ENCODE measurements at regions not wholly inside any gene's neighbourhood (a gene's known extent, or its start where the extent isn't known, plus 50 kb on each side); places are given as distances from the start of the nearest gene placed in this dataset.

DNA sequence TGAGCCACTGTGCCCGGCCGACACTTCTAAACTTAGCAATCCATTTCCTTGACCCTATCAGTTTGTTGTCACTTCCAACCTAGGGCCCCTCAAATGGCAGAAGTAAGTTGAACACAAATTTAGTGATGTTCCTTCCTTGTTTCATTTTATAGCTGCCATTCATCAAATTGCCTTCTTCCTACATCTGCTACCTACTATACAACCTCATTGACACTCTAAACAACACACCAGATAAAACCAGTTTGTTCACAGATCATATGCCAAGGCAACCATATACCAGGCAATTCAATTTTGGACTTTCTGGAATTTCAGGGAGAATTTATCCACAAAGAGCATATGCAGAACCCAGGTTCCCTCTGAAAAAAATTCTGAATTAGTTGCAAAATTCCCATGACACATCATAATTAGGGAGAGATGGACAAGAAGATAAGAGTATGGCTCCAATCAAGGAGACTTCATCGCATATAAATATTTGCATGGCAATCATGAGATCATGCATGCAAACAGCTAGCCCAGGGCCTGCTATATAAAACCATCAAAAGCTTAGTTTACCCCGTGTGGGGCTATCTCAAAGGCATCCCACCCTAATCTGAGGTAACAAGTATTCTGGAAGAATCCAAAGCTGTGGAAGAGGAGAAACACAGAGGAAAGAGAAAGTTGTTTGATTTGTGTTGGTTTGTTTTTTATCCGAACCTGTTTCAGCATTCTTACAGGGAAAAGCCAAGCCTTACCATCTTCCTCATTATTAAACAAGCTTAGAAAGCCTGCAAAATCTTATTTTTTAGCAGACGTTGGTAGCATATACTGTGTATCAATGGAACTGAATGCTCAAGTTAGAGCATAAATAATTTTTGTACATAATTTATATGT lies 132.8 kb upstream of the TNFAIP3 start:
- no peak overlapping the region for H2BK120ac ChIP-seq (replicated peaks; ENCODE audit: low read depth, low read length)
- H3K23ac ChIP-seq (ENCODE audit: insufficient read length), result no peak overlapping the region
- ChIA-PET CTCF (ENCODE audit: partially characterized antibody) (interaction anchor here (0.6 to 1.4 kb wide), 5 partner anchors 14 to 53 kb away, joined by 3 to 4 read pairs (median 3); no protein-coding TSS in a partner anchor), POLR2A (ENCODE audit: partially characterized antibody) (no interaction called here)
- no peaks in the 10 kb centered on the region for H3K9me3 ChIP-seq (ENCODE audit: insufficient read depth in 2 of 2, low read depth in 1 of 2, low read length in 1 of 2)
- H4K5ac ChIP-seq (ENCODE audit: insufficient read length, low read depth, low read length), result no peak overlapping the region
- DNase-seq (ENCODE audit: low read depth in 1 of 2, low spot score in 2 of 2), result no peak
- H3K27ac ChIP-seq (ENCODE audit: low read depth, low read length), result no peak overlapping the region
- H4K20me1 ChIP-seq (replicated peaks in 1 of 2; ENCODE audit: control insufficient read depth in 1 of 2, insufficient read depth in 2 of 2, low read length in 2 of 2), result no peaks in the 10 kb centered on the region
- H3K14ac ChIP-seq (ENCODE audit: insufficient read length), result no peak overlapping the region
- H2AFZ ChIP-seq (ENCODE audit: low read length), result no peak overlapping the region
- H3K18ac ChIP-seq (ENCODE audit: extremely low read depth, low read length), result no peak overlapping the region
- H4K8ac ChIP-seq (ENCODE audit: extremely low read depth, insufficient read depth, low read length), result no peak overlapping the region
- H2BK5ac ChIP-seq (ENCODE audit: low read depth, low read length), result no peak overlapping the region
- H3K79me1 ChIP-seq (ENCODE audit: low read depth, low read length), result no peaks in the 10 kb centered on the region
- H3K4me3 ChIP-seq (ENCODE audit: extremely low read depth in 1 of 4, insufficient read depth in 2 of 4, low read depth in 3 of 4, low read length in 4 of 4), result no peak overlapping the region
- no peaks in the 10 kb centered on the region for H3K79me2 ChIP-seq (ENCODE audit: control insufficient read depth in 1 of 2, insufficient read depth in 2 of 2, low read length in 2 of 2)
- H2BK15ac ChIP-seq (ENCODE audit: low read length), result no peak overlapping the region
- H2BK20ac ChIP-seq (ENCODE audit: low read length), result no peak overlapping the region
- H4K91ac ChIP-seq (replicated peaks; ENCODE audit: insufficient read length, low read length), result no peak overlapping the region
- no peak overlapping the region for H3K56ac ChIP-seq (replicated peaks; ENCODE audit: insufficient read length, low read depth, low read length)
- H3K36me3 ChIP-seq (ENCODE audit: control insufficient read depth in 2 of 4, insufficient read depth in 4 of 4, low read length in 3 of 4), result no peaks in the 10 kb centered on the region
- no peak overlapping the region for H3K9ac ChIP-seq (replicated peaks in 1 of 4; ENCODE audit: extremely low read depth in 1 of 4, low read depth in 3 of 4, low read length in 3 of 4)
- no peak overlapping the region for H2BK12ac ChIP-seq (ENCODE audit: low read depth, low read length)
- no peak for FAIRE-seq
- TF ChIP-seq ASH2L (IDR thresholded peaks at IDR 0.05; ENCODE audit: low read length) (no peak), NRF1 (IDR thresholded peaks at IDR 0.05; ENCODE audit: low read depth, low read length) (no peak), GTF2F1 (IDR thresholded peaks at IDR 0.05; ENCODE audit: borderline replicate concordance, low read depth, low read length) (no peak)
- TF ChIP-seq, protein P1, sequence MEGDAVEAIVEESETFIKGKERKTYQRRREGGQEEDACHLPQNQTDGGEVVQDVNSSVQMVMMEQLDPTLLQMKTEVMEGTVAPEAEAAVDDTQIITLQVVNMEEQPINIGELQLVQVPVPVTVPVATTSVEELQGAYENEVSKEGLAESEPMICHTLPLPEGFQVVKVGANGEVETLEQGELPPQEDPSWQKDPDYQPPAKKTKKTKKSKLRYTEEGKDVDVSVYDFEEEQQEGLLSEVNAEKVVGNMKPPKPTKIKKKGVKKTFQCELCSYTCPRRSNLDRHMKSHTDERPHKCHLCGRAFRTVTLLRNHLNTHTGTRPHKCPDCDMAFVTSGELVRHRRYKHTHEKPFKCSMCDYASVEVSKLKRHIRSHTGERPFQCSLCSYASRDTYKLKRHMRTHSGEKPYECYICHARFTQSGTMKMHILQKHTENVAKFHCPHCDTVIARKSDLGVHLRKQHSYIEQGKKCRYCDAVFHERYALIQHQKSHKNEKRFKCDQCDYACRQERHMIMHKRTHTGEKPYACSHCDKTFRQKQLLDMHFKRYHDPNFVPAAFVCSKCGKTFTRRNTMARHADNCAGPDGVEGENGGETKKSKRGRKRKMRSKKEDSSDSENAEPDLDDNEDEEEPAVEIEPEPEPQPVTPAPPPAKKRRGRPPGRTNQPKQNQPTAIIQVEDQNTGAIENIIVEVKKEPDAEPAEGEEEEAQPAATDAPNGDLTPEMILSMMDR (IDR thresholded peaks at IDR 0.05; ENCODE audit: control extremely low read depth in 1 of 3, insufficient read depth in 1 of 3, low read depth in 1 of 3, low read length in 3 of 3), result no peak
- H3K4me1 ChIP-seq (replicated peaks in 1 of 4; ENCODE audit: control insufficient read depth in 3 of 4, insufficient read depth in 4 of 4, low read length in 3 of 4), result no peaks in the 10 kb centered on the region
- H3K4me2 ChIP-seq (ENCODE audit: insufficient read depth in 1 of 2, low read depth in 2 of 2, low read length in 2 of 2), result no peak overlapping the region
- no peak overlapping the region for H3K4ac ChIP-seq (replicated peaks; ENCODE audit: insufficient read length, low read depth, low read length)
- H3K27me3 ChIP-seq (replicated peaks in 1 of 4; ENCODE audit: control insufficient read depth in 3 of 4, extremely low read depth in 1 of 4, insufficient read depth in 3 of 4, low read length in 3 of 4), result no peaks in the 10 kb centered on the region
- 92% methylated on average over 6 of the region's 6 CpGs; no CpG with 5 or more reads in 1 of the 2 experiments for WGBS, 2 experiments (ENCODE audit: extremely low coverage in 1 of 2, insufficient coverage in 1 of 2, insufficient read length in 1 of 2, insufficient replicate concordance in 2 of 2, low coverage in 1 of 2, low lambda C conversion rate in 2 of 2, missing lambda C conversion rate in 1 of 2)
- no peaks in the 10 kb centered on the region for H3K23me2 ChIP-seq (ENCODE audit: low read depth, low read length)
- H2AK5ac ChIP-seq (ENCODE audit: low read depth, low read length), result no peak overlapping the region

All from H1 (cell line).